ENCODE measurements at regions not wholly inside any gene's neighbourhood (a gene's known extent, or its start where the extent isn't known, plus 50 kb on each side); places are given as distances from the start of the nearest gene placed in this dataset.
A peak's percentile ranks its signal among the peaks of the same experiment; 100 is the strongest.

DNA sequence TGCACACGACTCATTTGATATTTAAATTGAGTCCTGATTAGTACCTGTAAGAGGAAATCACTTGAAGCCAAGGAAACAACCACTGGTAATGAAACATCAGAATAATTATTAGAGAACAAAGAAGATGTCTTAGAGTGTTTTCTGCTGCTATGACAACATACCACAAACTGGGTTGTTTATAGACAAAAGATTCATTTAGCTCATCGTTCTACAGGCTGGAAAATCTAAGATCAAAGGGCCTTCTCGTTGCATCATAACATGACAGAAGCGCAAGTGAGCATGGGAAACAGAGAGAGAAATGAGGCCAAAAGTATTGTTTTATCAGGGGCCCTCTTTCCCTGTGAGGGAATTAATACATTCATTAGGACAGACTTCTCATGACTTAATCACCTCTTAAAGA lies 1024.0 kb upstream of the PCDH9 start:
- Mint-ChIP-seq H3K27me3 (ENCODE audit: insufficient read depth, low read depth) (no peaks in the 10 kb centered on the region), H3K9me3 (peaks cover 6% of the 10 kb centered on the region), H3K4me1 (peaks cover 6% of the 10 kb centered on the region), H3K36me3 (peaks cover 1% of the 10 kb centered on the region), H3K4me3 (no peak overlapping the region), H3K27ac (no peak overlapping the region)
- H3K4me1 ChIP-seq: peaks cover 4% of the 10 kb centered on the region
- no peaks in the 10 kb centered on the region for H3K9me3 ChIP-seq (ENCODE audit: low read depth)
- H3K79me2 ChIP-seq (ENCODE audit: low read depth): no peaks in the 10 kb centered on the region
- no peak overlapping the region for H3K9ac ChIP-seq
- DNase-seq (ENCODE audit: low spot score): no peak
- H3K27ac ChIP-seq: no peak overlapping the region
- no peaks in the 10 kb centered on the region for H3K36me3 ChIP-seq
- no peak overlapping the region for H2AFZ ChIP-seq (replicated peaks)
- H3K4me2 ChIP-seq: no peak overlapping the region
- H3K4me3 ChIP-seq: no peak overlapping the region
- H3F3A ChIP-seq (ENCODE audit: low read depth): no peaks in the 10 kb centered on the region
- no peaks in the 10 kb centered on the region for H4K20me1 ChIP-seq (ENCODE audit: low read depth)
- H3K27me3 ChIP-seq: no peaks in the 10 kb centered on the region
- TF ChIP-seq, protein P1, sequence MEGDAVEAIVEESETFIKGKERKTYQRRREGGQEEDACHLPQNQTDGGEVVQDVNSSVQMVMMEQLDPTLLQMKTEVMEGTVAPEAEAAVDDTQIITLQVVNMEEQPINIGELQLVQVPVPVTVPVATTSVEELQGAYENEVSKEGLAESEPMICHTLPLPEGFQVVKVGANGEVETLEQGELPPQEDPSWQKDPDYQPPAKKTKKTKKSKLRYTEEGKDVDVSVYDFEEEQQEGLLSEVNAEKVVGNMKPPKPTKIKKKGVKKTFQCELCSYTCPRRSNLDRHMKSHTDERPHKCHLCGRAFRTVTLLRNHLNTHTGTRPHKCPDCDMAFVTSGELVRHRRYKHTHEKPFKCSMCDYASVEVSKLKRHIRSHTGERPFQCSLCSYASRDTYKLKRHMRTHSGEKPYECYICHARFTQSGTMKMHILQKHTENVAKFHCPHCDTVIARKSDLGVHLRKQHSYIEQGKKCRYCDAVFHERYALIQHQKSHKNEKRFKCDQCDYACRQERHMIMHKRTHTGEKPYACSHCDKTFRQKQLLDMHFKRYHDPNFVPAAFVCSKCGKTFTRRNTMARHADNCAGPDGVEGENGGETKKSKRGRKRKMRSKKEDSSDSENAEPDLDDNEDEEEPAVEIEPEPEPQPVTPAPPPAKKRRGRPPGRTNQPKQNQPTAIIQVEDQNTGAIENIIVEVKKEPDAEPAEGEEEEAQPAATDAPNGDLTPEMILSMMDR (IDR thresholded peaks at IDR 0.05): no peak
- TF ChIP-seq EZH2phosphoT487 (IDR thresholded peaks at IDR 0.05) (no peak), EZH2 (IDR thresholded peaks at IDR 0.05) (no peak)

DNA sequence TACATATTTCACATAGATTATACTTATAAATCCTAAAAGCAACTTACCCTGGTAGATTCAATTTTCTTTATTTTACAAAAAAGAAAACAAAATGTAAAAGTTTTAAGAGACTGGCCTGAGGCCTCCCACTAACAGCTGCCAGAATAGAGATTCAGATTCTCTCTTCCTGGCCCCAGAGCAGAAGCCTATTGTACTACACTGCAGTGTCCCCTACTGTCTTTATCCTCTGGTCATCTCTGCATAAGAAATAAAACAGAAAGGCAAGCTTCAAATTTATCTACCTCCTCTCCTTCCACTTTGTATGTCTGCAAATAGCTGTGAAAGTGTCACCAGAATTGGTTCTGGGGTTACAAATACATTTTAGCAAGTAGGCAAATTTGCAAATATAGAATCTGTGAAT lies 1004.1 kb upstream of the PCDH9 start:
- Mint-ChIP-seq H3K27me3 (ENCODE audit: insufficient read depth, low read depth) (no peaks in the 10 kb centered on the region), H3K4me1 (peaks cover 17% of the 10 kb centered on the region), H3K36me3 (no peaks in the 10 kb centered on the region), H3K4me3 (no peak overlapping the region), H3K27ac (peak overlapping the region; percentile 28), H3K9me3 (no peaks in the 10 kb centered on the region)
- H4K20me1 ChIP-seq (ENCODE audit: low read depth): no peaks in the 10 kb centered on the region
- H3K79me2 ChIP-seq (ENCODE audit: low read depth): no peaks in the 10 kb centered on the region
- no peak for TF ChIP-seq EZH2 (IDR thresholded peaks at IDR 0.05)
- TF ChIP-seq, protein P1 (IDR thresholded peaks at IDR 0.05): peak; percentile 18
- no peaks in the 10 kb centered on the region for H3K9me3 ChIP-seq (ENCODE audit: low read depth)
- H3K4me3 ChIP-seq: no peak overlapping the region
- H3K9ac ChIP-seq: no peak overlapping the region
- no peaks in the 10 kb centered on the region for H3K27me3 ChIP-seq
- no peaks in the 10 kb centered on the region for H3F3A ChIP-seq (ENCODE audit: low read depth)
- H3K27ac ChIP-seq: no peak overlapping the region
- H3K4me1 ChIP-seq: peaks cover 22% of the 10 kb centered on the region
- H3K36me3 ChIP-seq: no peaks in the 10 kb centered on the region
- no peak overlapping the region for H3K4me2 ChIP-seq
- peak; percentile 36 for DNase-seq (ENCODE audit: low spot score)
- peak overlapping the region; percentile 61 for H2AFZ ChIP-seq (replicated peaks)

DNA sequence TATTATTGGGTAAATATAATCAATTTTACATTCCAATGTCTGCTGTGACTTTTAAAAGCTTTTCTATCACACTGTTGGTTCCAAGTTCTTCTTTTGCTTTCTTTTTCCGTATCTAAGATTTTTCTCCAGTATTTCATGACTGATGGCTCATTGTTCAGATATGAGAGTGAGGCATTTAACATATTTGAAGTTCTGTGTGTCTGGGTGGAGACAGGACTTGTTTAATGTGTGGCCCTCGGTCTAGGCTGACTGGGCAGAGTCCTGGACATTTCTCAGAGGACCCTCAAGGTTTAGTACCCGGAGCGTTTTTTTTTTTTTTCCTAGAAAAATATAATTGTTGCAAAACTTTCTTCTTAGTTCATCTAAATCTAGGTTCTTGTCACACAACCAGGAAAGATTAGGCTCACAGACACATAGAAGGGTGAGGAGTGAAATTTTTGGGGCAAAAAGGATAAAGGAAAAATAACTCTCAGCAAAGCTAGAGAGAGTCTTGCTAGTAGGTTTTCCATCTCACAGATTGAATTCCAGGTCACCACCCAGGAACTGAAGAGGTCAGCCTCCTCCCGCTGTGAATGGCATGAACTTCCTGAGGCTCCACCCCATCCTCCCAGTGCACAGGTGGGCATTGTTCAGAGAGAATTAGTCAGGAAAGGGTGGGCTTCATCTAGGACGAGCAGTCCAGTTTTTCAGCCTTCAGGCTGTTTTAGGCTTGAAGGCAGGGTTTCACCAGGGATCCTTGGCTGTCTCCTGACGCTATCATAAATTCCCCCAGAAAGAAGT lies 1002.4 kb upstream of the PCDH9 start:
- Histone ChIP-seq H3K9ac (no peak overlapping the region), H3K4me3 (no peak overlapping the region), H2AFZ (replicated peaks) (peak overlapping the region; percentile 28), H3K4me1 (peaks cover 22% of the 10 kb centered on the region), H4K20me1 (ENCODE audit: low read depth) (no peaks in the 10 kb centered on the region), H3F3A (ENCODE audit: low read depth) (no peaks in the 10 kb centered on the region), H3K79me2 (ENCODE audit: low read depth) (no peaks in the 10 kb centered on the region), H3K9me3 (ENCODE audit: low read depth) (no peaks in the 10 kb centered on the region), H3K27ac (no peak overlapping the region), H3K36me3 (no peaks in the 10 kb centered on the region), H3K27me3 (no peaks in the 10 kb centered on the region), H3K4me2 (peak overlapping the region; percentile 46)
- no peak for TF ChIP-seq EZH2 (IDR thresholded peaks at IDR 0.05)
- no peak for TF ChIP-seq EZH2phosphoT487 (IDR thresholded peaks at IDR 0.05)
- TF ChIP-seq, protein P1 (IDR thresholded peaks at IDR 0.05): no peak
- peaks cover 20% of the 10 kb centered on the region for H3K4me1 Mint-ChIP-seq
- H3K36me3 Mint-ChIP-seq: no peaks in the 10 kb centered on the region
- H3K27me3 Mint-ChIP-seq (ENCODE audit: insufficient read depth, low read depth): no peaks in the 10 kb centered on the region
- DNase-seq (ENCODE audit: low spot score): peak; percentile 30
- H3K4me3 Mint-ChIP-seq: no peak overlapping the region
- H3K9me3 Mint-ChIP-seq: no peaks in the 10 kb centered on the region
- H3K27ac Mint-ChIP-seq: peak overlapping the region; percentile 62

All from neural progenitor cell (in vitro differentiated cells).